GM12874 (cell line): ENCODE measurements at regions not wholly inside any gene's neighbourhood (a gene's known extent, or its start where the extent isn't known, plus 50 kb on each side); places are given as distances from the start of the nearest gene placed in this dataset.

Source experiments
- CTCF ChIP-seq: IDR thresholded peaks from 2 replicates; pipeline ENCODE4 v1.5.1; 2011; ENCODE audit warnings: low read depth, mild to moderate bottlenecking, control low read depth, low read length, moderate library complexity; ENCODE audit not compliant: insufficient read depth

GRCh38 chr4:114271031-114271430 is 291.6 kb upstream of the ARSJ start:
- TF ChIP-seq CTCF, result no peak

DNA sequence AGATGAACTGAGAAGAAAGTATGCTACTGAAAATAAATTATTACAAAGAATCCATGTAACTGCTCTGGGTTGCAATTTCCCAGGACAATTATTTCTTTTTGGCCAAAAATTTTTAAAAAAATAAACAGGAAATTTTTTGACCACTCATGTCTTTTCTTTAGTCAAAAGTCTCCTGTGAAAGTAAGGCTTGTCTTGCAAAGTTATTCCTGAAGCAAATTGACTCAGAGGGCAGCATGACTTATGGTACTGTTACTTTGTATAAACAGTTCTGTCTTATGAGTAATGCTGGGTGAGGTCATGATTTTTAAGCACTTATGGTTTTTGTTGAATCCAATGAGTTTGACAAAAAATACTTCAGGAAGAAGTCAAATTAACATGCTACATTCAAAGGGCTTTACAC is 292.8 kb upstream of the ARSJ start:
- TF ChIP-seq CTCF, result no peak

- no peak for TF ChIP-seq CTCF
Measured at GRCh38 chr4:114273238-114273637, 293.8 kb upstream of the ARSJ start.

DNA sequence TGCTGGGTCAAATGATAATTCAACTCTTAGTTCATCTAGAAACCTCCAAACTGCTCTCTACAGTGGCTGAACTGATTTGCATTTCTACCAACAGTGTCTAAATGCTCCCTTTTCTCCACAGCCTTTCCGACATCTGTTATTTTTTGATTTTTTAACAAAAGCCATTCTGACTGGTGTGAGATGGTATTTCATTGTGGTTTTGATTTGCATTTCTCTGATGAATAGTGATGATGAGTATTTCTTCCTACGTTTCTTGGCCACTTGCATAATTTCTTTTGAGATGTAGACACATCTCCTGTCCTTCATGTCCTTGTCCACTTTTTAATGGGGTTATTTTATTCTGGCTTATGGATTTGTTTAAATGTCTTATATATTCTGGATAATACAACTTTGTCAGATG is 298.2 kb upstream of the ARSJ start:
- no peak for TF ChIP-seq CTCF

GRCh38 chr4:114279066-114279465 is 299.6 kb upstream of the ARSJ start:
- TF ChIP-seq CTCF, result no peak

DNA sequence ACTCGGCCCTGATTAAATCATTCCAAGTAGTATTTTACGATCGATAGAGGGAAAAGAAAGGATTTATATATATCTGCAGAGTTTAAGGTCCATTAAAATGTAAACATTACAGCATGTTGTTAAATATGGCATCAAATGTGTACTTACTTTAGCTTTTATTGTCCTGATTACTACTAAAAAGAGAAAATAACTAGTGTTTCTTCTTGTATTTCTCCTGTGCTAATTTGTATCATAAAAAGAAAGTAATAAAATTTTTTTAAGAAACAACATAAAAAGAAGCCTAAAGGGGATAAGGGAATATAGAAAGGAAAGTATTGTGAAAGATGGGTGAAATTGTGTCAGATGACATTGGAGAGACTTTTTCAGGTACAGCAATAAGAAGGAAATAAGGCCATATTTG is 300.3 kb upstream of the ARSJ start:
- no peak for TF ChIP-seq CTCF

- TF ChIP-seq CTCF, result no peak
Measured at GRCh38 chr4:114280645-114281044, 301.2 kb upstream of the ARSJ start.
